Endothelial cell of umbilical vein (primary cell): ENCODE measurements at regions not wholly inside any gene's neighbourhood (a gene's known extent, or its start where the extent isn't known, plus 50 kb on each side); places are given as distances from the start of the nearest gene placed in this dataset.
A peak's percentile ranks its signal among the peaks of the same experiment; 100 is the strongest.

Experiments
- BruUV-seq: library from RNA; stranded (reverse); fragments of 400-500 nt; replicated peaks from 2 replicates; lab custom pipeline; 2021; lab: Mats Ljungman, UMichigan
- CTCF ChIA-PET: fragments of 300-600, 350-600 bp; sonication (Branson Sonifier 250); formaldehyde crosslinking; loops from one replicate; lab custom pipeline; 2021; ENCODE audit warnings: antibody characterized with exemption, inconsistent platforms; lab: Charles Lee
- POLR2A ChIA-PET: fragments of 300-600, 350-600 bp; sonication (Branson Sonifier 250); formaldehyde crosslinking; loops from one replicate; lab custom pipeline; 2021; ENCODE audit warnings: antibody characterized with exemption, inconsistent platforms; lab: Charles Lee
- DNase-seq: peaks from one replicate; pipeline ENCODE4 v3.0.0-alpha.2; 2011; ENCODE audit warnings: low read depth, low spot score
- FAIRE-seq: peaks from 2 replicates; lab custom pipeline; 2011; peaks lifted over from hg19 to GRCh38; lab: Jason Lieb, UNC
- H2AFZ ChIP-seq: 2 replicates; pipeline ENCODE4 v1.6.0; 2012; ENCODE audit warnings: low read depth, low read length, control low read depth, inconsistent platforms
- H3K27ac ChIP-seq: 2 replicates; pipeline ENCODE4 v1.5.1; 2011; ENCODE audit warnings: low read depth, mild to moderate bottlenecking, control low read depth, low read length, moderate library complexity; ENCODE audit not compliant: insufficient read depth
- H3K27me3 ChIP-seq, 2 experiments: 2 replicates each; pipeline versions ENCODE4 v1.6.0 to v1.6.1; 2011; ENCODE audit warnings: low read length in 2 of 2, mixed read lengths in 1 of 2; ENCODE audit not compliant: control insufficient read depth in 2 of 2, insufficient read depth in 2 of 2
- H3K36me3 ChIP-seq, 2 experiments: 2 replicates in 1 of 2; 3 replicates in 1 of 2; pipeline ENCODE4 v1.5.1; 2011; ENCODE audit warnings: low read length in 2 of 2, mild to moderate bottlenecking in 1 of 2, moderate library complexity in 1 of 2; ENCODE audit not compliant: control insufficient read depth in 2 of 2, insufficient read depth in 2 of 2; ENCODE audit errors: extremely low read depth in 1 of 2
- H3K4me1 ChIP-seq: 3 replicates; pipeline ENCODE4 v1.5.1; 2011; ENCODE audit warnings: mild to moderate bottlenecking, low read length; ENCODE audit not compliant: control insufficient read depth, insufficient read depth; ENCODE audit errors: extremely low read depth
- H3K4me2 ChIP-seq: 2 replicates; pipeline ENCODE4 v1.6.1; 2011; ENCODE audit warnings: low read length, control low read depth, mixed read lengths; ENCODE audit not compliant: insufficient read depth
- H3K4me3 ChIP-seq, 3 experiments: fragments of 200-600 bp in 1 of 3; sonication (generic), shearing (Covaris generic) in 1 of 3; replicated peaks in 1 of 3; 2 replicates each; pipeline ENCODE4 v1.5.1; 2011 to 2016; ENCODE audit warnings: control low read depth in 3 of 3, low read length in 3 of 3, mild to moderate bottlenecking in 2 of 3, inconsistent platforms in 1 of 3, low read depth in 1 of 3, moderate library complexity in 1 of 3; ENCODE audit not compliant: insufficient read depth in 1 of 3
- H3K79me2 ChIP-seq: 2 replicates; pipeline ENCODE4 v1.6.0; 2012; ENCODE audit warnings: low read length, inconsistent platforms; ENCODE audit not compliant: control insufficient read depth, insufficient read depth
- H3K9ac ChIP-seq: replicated peaks from 2 replicates; pipeline ENCODE3; 2011; ENCODE audit warnings: low read length, control low read depth; ENCODE audit not compliant: insufficient read depth; ENCODE audit errors: extremely low read depth
- H3K9me1 ChIP-seq: replicated peaks from 3 replicates; pipeline ENCODE4 v1.6.0; 2011; ENCODE audit warnings: mild to moderate bottlenecking, low read length; ENCODE audit not compliant: control insufficient read depth, insufficient read depth; ENCODE audit errors: extremely low read depth
- H3K9me3 ChIP-seq: replicated peaks from 2 replicates; pipeline ENCODE4 v1.5.1; 2012; ENCODE audit warnings: low read length, inconsistent platforms; ENCODE audit not compliant: control insufficient read depth, insufficient read depth
- H4K20me1 ChIP-seq: replicated peaks from 2 replicates; pipeline ENCODE3; 2011; ENCODE audit warnings: mild to moderate bottlenecking, low read length; ENCODE audit not compliant: control insufficient read depth, insufficient read depth; ENCODE audit errors: extremely low read depth
- CTCF ChIP-seq, 2 donors: IDR thresholded peaks; 1 replicate in 1 of 2; 2 replicates in 1 of 2; pipeline ENCODE4 v1.5.1; 2011; ENCODE audit warnings: low read length in 2 of 2, mild to moderate bottlenecking in 2 of 2, moderate library complexity in 2 of 2, control low read depth in 1 of 2, inconsistent platforms in 1 of 2, low read depth in 1 of 2; ENCODE audit not compliant: insufficient read depth in 1 of 2; ENCODE audit errors: extremely low read depth in 1 of 2
- EZH2 ChIP-seq: IDR thresholded peaks from 2 replicates; pipeline ENCODE4 v1.6.1; 2012; ENCODE audit warnings: borderline replicate concordance, low read depth, mild to moderate bottlenecking, moderate library complexity, low read length, inconsistent platforms; ENCODE audit not compliant: severe bottlenecking
- FOS ChIP-seq: IDR thresholded peaks from 2 replicates; pipeline ENCODE4 v1.6.1; 2011; ENCODE audit warnings: mild to moderate bottlenecking, low read length, moderate library complexity, borderline replicate concordance; ENCODE audit not compliant: insufficient read depth
- MAX ChIP-seq: IDR thresholded peaks from 2 replicates; pipeline ENCODE4 v1.6.1; 2011; ENCODE audit not compliant: insufficient read depth, insufficient read length
- MYC ChIP-seq: IDR thresholded peaks from one replicate; pipeline ENCODE4 v1.6.1; 2011; ENCODE audit warnings: mild to moderate bottlenecking, low read depth, low read length
- POLR2A ChIP-seq: IDR thresholded peaks from 2 replicates; pipeline ENCODE4 v1.6.1; 2012; ENCODE audit warnings: low read depth, mild to moderate bottlenecking, control low read depth, low read length
- POLR2AphosphoS5 ChIP-seq: IDR thresholded peaks from 2 replicates; pipeline ENCODE4 v1.6.1; 2012; ENCODE audit warnings: low read depth, mild to moderate bottlenecking, control low read depth, low read length, moderate library complexity; ENCODE audit not compliant: insufficient read depth
- dilution Hi-C: fragments of 300-500 bp; cut with MboI; formaldehyde crosslinking; loops from one replicate; pipeline ENCODE4 v1.15.0; 2019; ENCODE audit warnings: low sequenced_read_pairs; ENCODE audit not compliant: extremely low pct_ligation_motif_present
- intact Hi-C: fragments of 100-400 bp; cut with micrococcal nuclease; formaldehyde crosslinking; loops from one replicate; pipeline ENCODE4 v1.10.0; 2022

GRCh38 chr5:68884144-68884754 is 209.6 kb upstream of the SLC30A5 start:
- FAIRE-seq: no peak
- CTCF ChIA-PET: interaction anchor here (1.6 kb wide), 1 partner anchor 12 kb away, joined by 5 read pairs; no protein-coding TSS in a partner anchor
- no peak for TF ChIP-seq POLR2AphosphoS5
- no peak for TF ChIP-seq MAX
- no peak for TF ChIP-seq EZH2
- no peak for TF ChIP-seq MYC
- TF ChIP-seq POLR2A: no peak

GRCh38 chr5:68884883-68885282 is 208.9 kb upstream of the SLC30A5 start:
- Histone ChIP-seq H3K9me3 (no peaks in the 10 kb centered on the region), H3K36me3 (no peaks in the 10 kb centered on the region), H3K27me3 (no peaks in the 10 kb centered on the region), H2AFZ (no peak overlapping the region), H3K4me3 (no peak overlapping the region), H3K4me1 (no peaks in the 10 kb centered on the region), H3K9ac (no peak overlapping the region), H3K9me1 (no peaks in the 10 kb centered on the region), H3K27ac (no peak overlapping the region), H3K79me2 (no peaks in the 10 kb centered on the region), H3K4me2 (no peak overlapping the region), H4K20me1 (no peaks in the 10 kb centered on the region)
- no TSS peak for BruUV-seq
- dilution Hi-C loops (no loop called here), intact Hi-C loops (no loop called here)
- TF ChIP-seq FOS: no peak
- peak in 1 of 2 donors; percentile 1 for TF ChIP-seq CTCF (IDR thresholded peaks at IDR 0.05; ENCODE audit: extremely low read depth in 1 of 2, insufficient read depth in 1 of 2, low read depth in 1 of 2, low read length in 2 of 2)
- FAIRE-seq (no peak), DNase-seq (peak; percentile 5)
- CTCF ChIA-PET: interaction anchor here (1.6 kb wide), 1 partner anchor 11 kb away, joined by 5 read pairs; no protein-coding TSS in a partner anchor
- POLR2A ChIA-PET: no interaction called here

More at GRCh38 chr5:68884144-68884754, 209.6 kb upstream of the SLC30A5 start:
- Histone ChIP-seq H3K4me3 (no peak overlapping the region), H3K9me1 (no peaks in the 10 kb centered on the region), H3K27ac (no peak overlapping the region), H3K4me1 (no peaks in the 10 kb centered on the region), H3K27me3 (no peaks in the 10 kb centered on the region), H3K4me2 (no peak overlapping the region), H3K36me3 (no peaks in the 10 kb centered on the region), H2AFZ (no peak overlapping the region), H4K20me1 (no peaks in the 10 kb centered on the region), H3K79me2 (no peaks in the 10 kb centered on the region), H3K9ac (no peak overlapping the region), H3K9me3 (no peaks in the 10 kb centered on the region)
- POLR2A ChIA-PET: no interaction called here
- no TSS peak for BruUV-seq
- intact Hi-C loops: no loop called here
- DNase-seq: no peak
- dilution Hi-C loops: no loop called here
